Karpas-422 (cell line): ENCODE measurements at regions not wholly inside any gene's neighbourhood (a gene's known extent, or its start where the extent isn't known, plus 50 kb on each side); places are given as distances from the start of the nearest gene placed in this dataset.

ENCODE experiments used
- DNase-seq: peaks from one replicate; pipeline ENCODE4 v3.0.0-alpha.2; 2015
- H2AFZ ChIP-seq: fragments of 200-600 bp; sonication (generic); 2 replicates; pipeline ENCODE4 v1.6.1; 2014; ENCODE audit warnings: antibody characterized with exemption, low read length, mixed read lengths
- H3K27ac ChIP-seq: fragments of 200-600 bp; sonication (generic); 2 replicates; pipeline ENCODE4 v1.5.1; 2014; ENCODE audit warnings: mild to moderate bottlenecking, low read length, moderate library complexity
- H3K27me3 ChIP-seq: fragments of 200-600 bp; sonication (generic); 2 replicates; pipeline ENCODE4 v1.6.1; 2014; ENCODE audit warnings: low read length, mixed read lengths
- H3K36me3 ChIP-seq: fragments of 200-600 bp; sonication (generic); 2 replicates; pipeline ENCODE4 v1.6.1; 2014; ENCODE audit warnings: low read length, mixed read lengths; ENCODE audit not compliant: insufficient read depth
- H3K4me1 ChIP-seq: fragments of 200-600 bp; sonication (generic); 2 replicates; pipeline ENCODE4 v1.6.1; 2014; ENCODE audit warnings: mild to moderate bottlenecking, low read length, mixed read lengths
- H3K4me2 ChIP-seq: fragments of 200-600 bp; sonication (generic); 2 replicates; pipeline ENCODE4 v1.6.1; 2014; ENCODE audit warnings: low read length, low read depth, mild to moderate bottlenecking; ENCODE audit not compliant: poor library complexity, severe bottlenecking
- H3K4me3 ChIP-seq: fragments of 200-600 bp; sonication (generic); 2 replicates; pipeline ENCODE4 v1.5.1; 2014; ENCODE audit warnings: mild to moderate bottlenecking, antibody characterized with exemption, low read length, mixed read lengths
- H3K79me2 ChIP-seq: fragments of 200-600 bp; sonication (generic); 2 replicates; pipeline ENCODE4 v1.6.1; 2014; ENCODE audit warnings: mild to moderate bottlenecking, low read length, mixed read lengths
- H3K9ac ChIP-seq: fragments of 200-600 bp; sonication (generic); 2 replicates; pipeline ENCODE4 v1.6.0; 2014; ENCODE audit warnings: low read length
- H3K9me2 ChIP-seq: fragments of 200-600 bp; sonication (generic), shearing (Covaris generic); replicated peaks from 2 replicates; pipeline ENCODE4 v1.6.0; 2014; ENCODE audit warnings: mild to moderate bottlenecking, low read length, moderate library complexity; ENCODE audit not compliant: insufficient read depth
- H3K9me3 ChIP-seq: fragments of 300-700, 200-600 bp; sonication (generic); 2 replicates; pipeline ENCODE4 v1.6.1; 2014; ENCODE audit warnings: low read length, mixed read lengths
- H4K20me1 ChIP-seq: fragments of 200-600 bp; sonication (generic); 2 replicates; pipeline ENCODE4 v1.6.1; 2014; ENCODE audit warnings: mild to moderate bottlenecking, antibody characterized with exemption, low read length, low read depth; ENCODE audit not compliant: insufficient read depth

DNA sequence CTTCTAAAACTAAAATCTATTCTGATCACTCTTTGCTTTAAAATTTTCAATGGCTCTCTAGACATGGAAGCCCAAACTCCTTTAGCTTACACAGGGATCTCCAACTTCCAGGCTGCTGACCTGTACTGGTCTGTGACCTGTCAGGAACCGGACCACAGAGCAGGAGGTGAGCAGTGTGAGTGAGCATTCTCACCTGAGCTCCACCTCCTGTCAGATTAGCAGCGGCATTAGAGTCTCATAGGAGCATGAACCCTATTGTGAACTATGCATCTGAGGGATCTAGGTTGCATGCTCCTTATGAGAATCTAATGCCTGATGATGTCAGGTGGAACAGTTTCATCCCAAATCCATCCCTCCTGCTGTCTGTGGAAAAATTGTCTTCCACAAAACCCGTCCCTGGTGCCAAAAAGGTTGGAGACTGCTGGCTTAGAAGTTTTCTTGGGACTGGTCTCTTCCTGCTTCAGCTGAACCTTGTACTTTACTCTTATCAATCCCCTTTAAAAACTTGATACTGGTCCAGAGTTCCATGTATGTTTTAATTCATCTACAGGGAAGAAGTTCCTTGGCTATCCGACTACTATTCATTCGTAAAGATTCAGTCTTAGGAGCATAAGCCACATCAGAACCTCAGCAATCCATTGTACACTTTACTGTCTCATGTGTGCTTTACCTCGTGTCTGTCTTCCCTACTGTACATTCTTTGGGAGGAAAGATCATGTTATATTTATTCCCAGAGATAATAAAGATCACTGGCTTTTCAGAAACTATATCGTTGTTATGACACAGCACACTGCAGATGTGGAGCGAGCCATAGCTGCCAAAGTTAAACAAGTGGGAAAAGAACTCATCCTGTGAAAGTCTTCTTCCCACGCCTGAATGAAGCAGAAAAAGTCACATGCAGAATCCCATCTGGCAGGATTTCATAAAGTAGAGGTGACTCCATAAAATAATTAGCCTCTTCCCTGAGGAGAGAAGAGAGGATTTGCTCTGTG lies 183.8 kb downstream of the LRATD1 start:
- Histone ChIP-seq H3K4me3 (no peak overlapping the region), H3K36me3 (no peaks in the 10 kb centered on the region), H3K27ac (no peak overlapping the region), H2AFZ (no peak overlapping the region), H3K4me2 (no peak overlapping the region), H3K9ac (no peak overlapping the region), H3K27me3 (no peaks in the 10 kb centered on the region), H4K20me1 (no peaks in the 10 kb centered on the region), H3K9me2 (no peaks in the 10 kb centered on the region), H3K4me1 (no peaks in the 10 kb centered on the region), H3K9me3 (no peaks in the 10 kb centered on the region), H3K79me2 (no peaks in the 10 kb centered on the region)
- DNase-seq: no peak

DNA sequence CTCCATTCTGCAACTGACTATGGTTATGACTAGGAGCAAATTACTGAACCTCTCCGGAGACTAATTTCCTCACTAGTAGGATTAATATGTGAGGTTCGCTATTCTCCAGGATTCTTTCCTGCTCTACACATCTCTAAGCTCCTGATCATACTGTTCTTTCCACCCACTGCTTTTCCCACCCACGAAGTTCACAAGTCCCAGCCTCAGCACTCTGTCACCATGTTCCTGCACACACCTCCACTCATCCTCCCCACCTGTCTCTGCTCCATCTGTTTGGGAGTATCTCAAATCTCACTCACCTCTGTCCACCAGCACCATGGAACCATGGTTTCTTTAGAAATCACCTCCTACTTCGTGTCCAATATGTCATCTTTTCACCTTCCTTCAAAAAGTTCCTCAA lies 185.3 kb downstream of the LRATD1 start:
- no peaks in the 10 kb centered on the region for H3K9me2 ChIP-seq
- no peak overlapping the region for H3K4me3 ChIP-seq
- no peak overlapping the region for H3K4me2 ChIP-seq
- DNase-seq: no peak
- no peaks in the 10 kb centered on the region for H3K9me3 ChIP-seq
- no peaks in the 10 kb centered on the region for H3K27me3 ChIP-seq
- H3K9ac ChIP-seq: no peak overlapping the region
- no peaks in the 10 kb centered on the region for H3K4me1 ChIP-seq
- no peaks in the 10 kb centered on the region for H3K36me3 ChIP-seq
- H3K27ac ChIP-seq: no peak overlapping the region
- no peaks in the 10 kb centered on the region for H4K20me1 ChIP-seq
- no peak overlapping the region for H2AFZ ChIP-seq
- H3K79me2 ChIP-seq: no peaks in the 10 kb centered on the region

- Histone ChIP-seq H3K4me1 (no peaks in the 10 kb centered on the region), H2AFZ (no peak overlapping the region), H3K4me2 (no peak overlapping the region), H3K27ac (no peak overlapping the region), H3K9ac (no peak overlapping the region), H3K4me3 (no peak overlapping the region), H3K9me3 (no peaks in the 10 kb centered on the region), H3K79me2 (no peaks in the 10 kb centered on the region), H3K36me3 (no peaks in the 10 kb centered on the region), H3K9me2 (no peaks in the 10 kb centered on the region), H4K20me1 (no peaks in the 10 kb centered on the region), H3K27me3 (no peaks in the 10 kb centered on the region)
- DNase-seq: no peak
Observed at GRCh38 chr2:14826518-14826917, 194.0 kb downstream of the LRATD1 start.

DNA sequence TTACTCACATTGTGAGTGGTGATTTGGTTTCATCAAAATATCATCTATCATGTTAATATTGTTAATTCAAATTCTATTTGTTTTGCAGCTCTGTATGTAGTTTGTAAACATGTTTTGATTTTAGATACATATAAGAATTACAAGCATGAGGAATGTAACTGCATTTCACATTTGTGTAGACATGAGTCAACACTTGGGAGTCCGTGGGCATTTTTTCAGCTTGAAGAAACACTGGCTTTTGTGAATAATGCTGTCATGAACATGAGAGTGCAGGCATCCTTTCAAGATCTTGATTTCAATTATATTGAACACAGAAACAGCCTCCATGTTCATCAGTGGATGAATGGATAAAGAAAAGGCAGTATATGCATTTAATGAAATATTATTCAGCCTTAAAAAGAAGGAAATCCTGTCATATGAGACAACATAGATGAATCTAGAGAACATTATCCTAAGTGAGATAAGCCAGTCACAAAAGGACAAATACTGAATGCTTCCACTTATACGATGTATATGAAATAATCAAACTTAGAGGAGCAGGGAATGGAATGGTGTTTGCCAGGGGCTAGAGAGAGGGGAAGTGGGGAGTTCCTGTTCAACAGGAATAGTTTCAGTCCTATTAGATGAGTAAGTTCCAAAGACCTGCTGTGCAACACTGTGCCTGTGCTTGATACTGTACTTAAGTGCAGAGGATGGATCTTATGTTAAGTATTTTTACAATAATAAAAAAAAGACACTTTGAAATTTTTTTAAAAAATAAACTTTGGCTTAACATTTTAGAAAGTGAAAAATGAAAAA lies 194.9 kb downstream of the LRATD1 start:
- no peaks in the 10 kb centered on the region for H4K20me1 ChIP-seq
- no peak for DNase-seq
- no peaks in the 10 kb centered on the region for H3K4me1 ChIP-seq
- no peaks in the 10 kb centered on the region for H3K27me3 ChIP-seq
- H3K9me3 ChIP-seq: no peaks in the 10 kb centered on the region
- no peak overlapping the region for H3K27ac ChIP-seq
- no peaks in the 10 kb centered on the region for H3K9me2 ChIP-seq
- H3K79me2 ChIP-seq: no peaks in the 10 kb centered on the region
- no peak overlapping the region for H3K4me2 ChIP-seq
- no peaks in the 10 kb centered on the region for H3K36me3 ChIP-seq
- H3K4me3 ChIP-seq: no peak overlapping the region
- H2AFZ ChIP-seq: no peak overlapping the region
- no peak overlapping the region for H3K9ac ChIP-seq

- H3K9me3 ChIP-seq: no peaks in the 10 kb centered on the region
- H3K27ac ChIP-seq: no peak overlapping the region
- H3K9me2 ChIP-seq: no peaks in the 10 kb centered on the region
- H3K36me3 ChIP-seq: no peaks in the 10 kb centered on the region
- H4K20me1 ChIP-seq: no peaks in the 10 kb centered on the region
- DNase-seq: no peak
- H3K9ac ChIP-seq: no peak overlapping the region
- H3K27me3 ChIP-seq: no peaks in the 10 kb centered on the region
- no peak overlapping the region for H3K4me3 ChIP-seq
- H3K4me1 ChIP-seq: no peaks in the 10 kb centered on the region
- H2AFZ ChIP-seq: no peak overlapping the region
- no peak overlapping the region for H3K4me2 ChIP-seq
- no peaks in the 10 kb centered on the region for H3K79me2 ChIP-seq
Observed at GRCh38 chr2:14828223-14828622, 195.7 kb downstream of the LRATD1 start.

GRCh38 chr2:14828968-14829367 lies 196.5 kb downstream of the LRATD1 start:
- H3K9me3 ChIP-seq: no peaks in the 10 kb centered on the region
- H3K27me3 ChIP-seq: no peaks in the 10 kb centered on the region
- H3K79me2 ChIP-seq: no peaks in the 10 kb centered on the region
- DNase-seq: no peak
- H4K20me1 ChIP-seq: no peaks in the 10 kb centered on the region
- H3K27ac ChIP-seq: no peak overlapping the region
- H3K9ac ChIP-seq: no peak overlapping the region
- H3K9me2 ChIP-seq: no peaks in the 10 kb centered on the region
- no peak overlapping the region for H2AFZ ChIP-seq
- H3K4me2 ChIP-seq: no peak overlapping the region
- H3K36me3 ChIP-seq: no peaks in the 10 kb centered on the region
- no peaks in the 10 kb centered on the region for H3K4me1 ChIP-seq
- H3K4me3 ChIP-seq: no peak overlapping the region

GRCh38 chr2:14831458-14831857 lies 198.9 kb downstream of the LRATD1 start:
- H3K9me2 ChIP-seq: no peaks in the 10 kb centered on the region
- H3K4me1 ChIP-seq: no peaks in the 10 kb centered on the region
- H3K36me3 ChIP-seq: no peaks in the 10 kb centered on the region
- no peak overlapping the region for H3K4me2 ChIP-seq
- no peak overlapping the region for H3K9ac ChIP-seq
- no peaks in the 10 kb centered on the region; the same call in 1 of the 2 replicates for H3K9me3 ChIP-seq
- DNase-seq: no peak
- H3K27me3 ChIP-seq: no peaks in the 10 kb centered on the region
- H4K20me1 ChIP-seq: no peaks in the 10 kb centered on the region
- no peak overlapping the region for H3K4me3 ChIP-seq
- no peak overlapping the region for H2AFZ ChIP-seq
- H3K27ac ChIP-seq: no peak overlapping the region
- H3K79me2 ChIP-seq: no peaks in the 10 kb centered on the region

- H3K9ac ChIP-seq: no peak overlapping the region
Observed at GRCh38 chr2:14843507-14844204, 211.1 kb downstream of the LRATD1 start.

More at GRCh38 chr2:14843507-14844204, 211.1 kb downstream of the LRATD1 start:
- Histone ChIP-seq H3K27ac (no peak overlapping the region), H3K79me2 (no peaks in the 10 kb centered on the region), H3K9me2 (no peaks in the 10 kb centered on the region), H3K9me3 (no peaks in the 10 kb centered on the region), H3K4me1 (no peaks in the 10 kb centered on the region), H4K20me1 (no peaks in the 10 kb centered on the region), H3K27me3 (no peaks in the 10 kb centered on the region), H2AFZ (no peak overlapping the region), H3K4me3 (no peak overlapping the region), H3K36me3 (no peaks in the 10 kb centered on the region), H3K4me2 (no peak overlapping the region)
- DNase-seq: no peak
